D721Med (cell line): ENCODE measurements at regions not wholly inside any gene's neighbourhood (a gene's known extent, or its start where the extent isn't known, plus 50 kb on each side); places are given as distances from the start of the nearest gene placed in this dataset.

Experiments
- DNase-seq: peaks from one replicate; pipeline ENCODE4 v3.0.0; 2011; ENCODE audit warnings: low spot score; ENCODE audit not compliant: insufficient read length
- FAIRE-seq: peaks from 2 replicates; lab custom pipeline; 2011; peaks lifted over from hg19 to GRCh38; lab: Jason Lieb, UNC
- CTCF ChIP-seq: IDR thresholded peaks from 2 replicates; pipeline ENCODE4 v1.5.1; 2012; ENCODE audit warnings: mild to moderate bottlenecking, control low read depth; ENCODE audit not compliant: insufficient read depth; ENCODE audit errors: missing control alignments

GRCh38 chr4:163772238-163772637, 277.7 kb downstream of the TMA16 start:
- no peak for TF ChIP-seq CTCF
- peak; percentile 87 for FAIRE-seq
- no peak for DNase-seq

GRCh38 chr4:163773940-163774339, 279.4 kb downstream of the TMA16 start:
- TF ChIP-seq CTCF = no peak
- FAIRE-seq (no peak), DNase-seq (no peak)

GRCh38 chr4:163776957-163777356, 282.5 kb downstream of the TMA16 start:
- FAIRE-seq = no peak
- no peak for DNase-seq
- TF ChIP-seq CTCF = no peak

- DNase-seq = no peak
- TF ChIP-seq CTCF = no peak
- FAIRE-seq = no peak
Measured at GRCh38 chr4:163781726-163782125, 287.2 kb downstream of the TMA16 start.

GRCh38 chr4:163790231-163790630, 295.7 kb downstream of the TMA16 start:
- DNase-seq = no peak

GRCh38 chr4:163795885-163796284, 301.4 kb downstream of the TMA16 start:
- DNase-seq (no peak), FAIRE-seq (no peak)
- TF ChIP-seq CTCF = no peak

More at GRCh38 chr4:163790231-163790630, 295.7 kb downstream of the TMA16 start:
- no peak for TF ChIP-seq CTCF
- peak; percentile 29 for FAIRE-seq

GRCh38 chr4:163804001-163804400, 309.5 kb downstream of the TMA16 start:
- no peak for DNase-seq
- no peak for FAIRE-seq
- TF ChIP-seq CTCF = no peak
